Fibroblast of skin of right biceps (primary cell): ENCODE measurements at regions not wholly inside any gene's neighbourhood (a gene's known extent, or its start where the extent isn't known, plus 50 kb on each side); places are given as distances from the start of the nearest gene placed in this dataset.
A peak's percentile ranks its signal among the peaks of the same experiment; 100 is the strongest.

Source experiments
- DNase-seq: peaks from one replicate; pipeline ENCODE4 v3.0.0-alpha.2; 2013

GRCh38 chr16:5681966-5682365, 584.4 kb upstream of the EEF2KMT start:
- no peak for DNase-seq

- DNase-seq, result no peak
Measured at GRCh38 chr16:5678371-5678770, 580.8 kb upstream of the EEF2KMT start.

GRCh38 chr16:5671421-5671820, 573.8 kb upstream of the EEF2KMT start:
- DNase-seq, result no peak

GRCh38 chr16:5670198-5670597, 572.6 kb upstream of the EEF2KMT start:
- no peak for DNase-seq

GRCh38 chr16:5668553-5668952, 571.0 kb upstream of the EEF2KMT start:
- no peak for DNase-seq

- DNase-seq, result no peak
Measured at GRCh38 chr16:5665834-5666233, 568.2 kb upstream of the EEF2KMT start.

- DNase-seq, result no peak
Measured at GRCh38 chr16:5653789-5654188, 556.2 kb upstream of the EEF2KMT start.

- no peak for DNase-seq
Measured at GRCh38 chr16:5653041-5653440, 555.4 kb upstream of the EEF2KMT start.

GRCh38 chr16:5649762-5650743, 552.5 kb upstream of the EEF2KMT start:
- DNase-seq, result no peak

GRCh38 chr16:5647051-5647450, 549.5 kb upstream of the EEF2KMT start:
- no peak for DNase-seq

- DNase-seq, result no peak
Measured at GRCh38 chr16:5643855-5644531, 546.4 kb upstream of the EEF2KMT start.

- no peak for DNase-seq
Measured at GRCh38 chr16:5642436-5642835, 544.8 kb upstream of the EEF2KMT start.

GRCh38 chr16:5642011-5642410, 544.4 kb upstream of the EEF2KMT start:
- no peak for DNase-seq

- DNase-seq, result no peak
Measured at GRCh38 chr16:5640883-5641282, 543.3 kb upstream of the EEF2KMT start.

- no peak for DNase-seq
Measured at GRCh38 chr16:5639531-5639930, 541.9 kb upstream of the EEF2KMT start.

GRCh38 chr16:5635331-5635730, 537.7 kb upstream of the EEF2KMT start:
- no peak for DNase-seq

GRCh38 chr16:5634666-5635180, 537.1 kb upstream of the EEF2KMT start:
- no peak for DNase-seq

GRCh38 chr16:5633845-5634440, 536.3 kb upstream of the EEF2KMT start:
- peak; percentile 1 for DNase-seq

GRCh38 chr16:5622234-5622884, 524.8 kb upstream of the EEF2KMT start:
- DNase-seq, result no peak

GRCh38 chr16:5621826-5622225, 524.2 kb upstream of the EEF2KMT start:
- no peak for DNase-seq

- no peak for DNase-seq
Measured at GRCh38 chr16:5619304-5619703, 521.7 kb upstream of the EEF2KMT start.

- no peak for DNase-seq
Measured at GRCh38 chr16:5616841-5617240, 519.2 kb upstream of the EEF2KMT start.
